ENCODE measurements at regions not wholly inside any gene's neighbourhood (a gene's known extent, or its start where the extent isn't known, plus 50 kb on each side); places are given as distances from the start of the nearest gene placed in this dataset.

DNA sequence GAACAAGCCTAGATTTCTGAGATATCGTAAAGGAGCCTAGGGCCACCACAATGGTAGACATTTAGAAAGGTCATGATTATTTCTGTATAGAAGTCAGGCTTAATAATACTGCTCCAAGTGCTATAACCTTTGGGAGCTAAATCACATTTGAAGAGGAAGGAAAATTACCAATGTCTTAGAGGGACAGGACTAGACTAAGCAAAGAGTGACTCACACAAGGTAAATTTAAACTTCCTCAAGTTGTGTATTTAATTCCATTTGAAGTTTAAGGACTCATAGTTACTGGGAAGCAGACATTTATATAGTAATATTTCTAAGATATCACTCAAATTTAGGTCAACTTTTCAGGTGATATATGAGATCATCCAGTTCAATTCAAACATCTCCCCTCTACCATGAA is 227.6 kb upstream of the MME start:
- Histone ChIP-seq H3K4me3 (ENCODE audit: control extremely low read depth in 1 of 5, extremely low read depth in 1 of 5, insufficient read depth in 1 of 5, low read depth in 2 of 5, low read length in 4 of 5) (no peak overlapping the region), H3K27me3 (replicated peaks in 1 of 4; ENCODE audit: control extremely low read depth in 1 of 4, control insufficient read depth in 3 of 4, insufficient read depth in 4 of 4, low read length in 3 of 4) (no peaks in the 10 kb centered on the region), H3K4me2 (replicated peaks; ENCODE audit: low read depth, low read length, poor library complexity, severe bottlenecking) (no peak overlapping the region), H3K9me3 (ENCODE audit: control extremely low read depth in 1 of 3, control insufficient read depth in 2 of 3, insufficient read depth in 1 of 3, low read length in 2 of 3) (no peaks in the 10 kb centered on the region), H3K27ac (ENCODE audit: low read length in 2 of 2) (no peak overlapping the region), H3K36me3 (replicated peaks in 1 of 2; ENCODE audit: control extremely low read depth in 1 of 2, control insufficient read depth in 1 of 2, extremely low read depth in 1 of 2, insufficient read depth in 2 of 2, low read length in 1 of 2) (no peaks in the 10 kb centered on the region), H3K79me2 (ENCODE audit: control insufficient read depth, insufficient read depth, low read length) (no peaks in the 10 kb centered on the region), H3K4me1 (ENCODE audit: control insufficient read depth in 2 of 2, insufficient read depth in 2 of 2, low read length in 2 of 2) (no peaks in the 10 kb centered on the region), H4K20me1 (ENCODE audit: control insufficient read depth, insufficient read depth, low read length, poor library complexity, severe bottlenecking) (no peaks in the 10 kb centered on the region), H2AFZ (ENCODE audit: insufficient read depth, low read depth, low read length, poor library complexity, severe bottlenecking) (no peak overlapping the region), H3K9ac (ENCODE audit: low read length) (no peak overlapping the region)
- no peaks in the 10 kb centered on the region for H3K4me1 Mint-ChIP-seq
- no peaks in the 10 kb centered on the region for H3K9me3 Mint-ChIP-seq (ENCODE audit: insufficient read depth)
- H3K4me3 Mint-ChIP-seq: no peak overlapping the region
- ChIA-PET CTCF (no interaction called here), POLR2A (no interaction called here)
- intact Hi-C loops (cut with micrococcal nuclease): no loop called here
- ATAC-seq (ENCODE audit: low read depth) (no peak), DNase-seq (no peak)
- no peaks in the 10 kb centered on the region for H3K27me3 Mint-ChIP-seq
- no peak overlapping the region for H3K27ac Mint-ChIP-seq
- WGBS (ENCODE audit: insufficient coverage): 100% methylated on average over 1 of the region's 1 CpG
- no peak for TF ChIP-seq EZH2 (IDR thresholded peaks at IDR 0.05; ENCODE audit: borderline replicate concordance, insufficient read depth, low read depth, low read length, poor library complexity, severe bottlenecking)
- TF ChIP-seq, protein P1, sequence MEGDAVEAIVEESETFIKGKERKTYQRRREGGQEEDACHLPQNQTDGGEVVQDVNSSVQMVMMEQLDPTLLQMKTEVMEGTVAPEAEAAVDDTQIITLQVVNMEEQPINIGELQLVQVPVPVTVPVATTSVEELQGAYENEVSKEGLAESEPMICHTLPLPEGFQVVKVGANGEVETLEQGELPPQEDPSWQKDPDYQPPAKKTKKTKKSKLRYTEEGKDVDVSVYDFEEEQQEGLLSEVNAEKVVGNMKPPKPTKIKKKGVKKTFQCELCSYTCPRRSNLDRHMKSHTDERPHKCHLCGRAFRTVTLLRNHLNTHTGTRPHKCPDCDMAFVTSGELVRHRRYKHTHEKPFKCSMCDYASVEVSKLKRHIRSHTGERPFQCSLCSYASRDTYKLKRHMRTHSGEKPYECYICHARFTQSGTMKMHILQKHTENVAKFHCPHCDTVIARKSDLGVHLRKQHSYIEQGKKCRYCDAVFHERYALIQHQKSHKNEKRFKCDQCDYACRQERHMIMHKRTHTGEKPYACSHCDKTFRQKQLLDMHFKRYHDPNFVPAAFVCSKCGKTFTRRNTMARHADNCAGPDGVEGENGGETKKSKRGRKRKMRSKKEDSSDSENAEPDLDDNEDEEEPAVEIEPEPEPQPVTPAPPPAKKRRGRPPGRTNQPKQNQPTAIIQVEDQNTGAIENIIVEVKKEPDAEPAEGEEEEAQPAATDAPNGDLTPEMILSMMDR (IDR thresholded peaks at IDR 0.05): no peak

DNA sequence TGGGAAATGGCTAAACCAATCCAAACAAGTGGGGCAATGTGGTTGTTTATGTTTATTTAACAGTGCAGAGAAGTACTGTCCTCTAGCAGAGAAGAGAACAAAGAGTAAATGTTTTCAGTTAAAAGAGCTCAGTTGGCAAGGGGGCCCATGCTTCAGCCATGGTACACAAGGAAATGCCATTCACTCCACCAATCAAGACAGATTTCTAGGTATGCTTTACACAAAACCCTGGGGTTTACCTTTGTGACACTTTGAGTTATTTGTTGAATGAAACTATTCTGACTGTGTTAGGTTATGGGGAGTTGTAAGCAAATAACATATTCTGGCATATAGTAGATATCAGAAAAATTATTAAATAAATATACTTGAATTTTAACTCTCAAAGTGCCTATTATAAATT is 228.5 kb upstream of the MME start:
- Histone ChIP-seq H4K20me1 (ENCODE audit: control insufficient read depth, insufficient read depth, low read length, poor library complexity, severe bottlenecking) (no peaks in the 10 kb centered on the region), H3K79me2 (ENCODE audit: control insufficient read depth, insufficient read depth, low read length) (no peaks in the 10 kb centered on the region), H2AFZ (ENCODE audit: insufficient read depth, low read depth, low read length, poor library complexity, severe bottlenecking) (no peak overlapping the region), H3K36me3 (replicated peaks in 1 of 2; ENCODE audit: control extremely low read depth in 1 of 2, control insufficient read depth in 1 of 2, extremely low read depth in 1 of 2, insufficient read depth in 2 of 2, low read length in 1 of 2) (no peaks in the 10 kb centered on the region), H3K9ac (ENCODE audit: low read length) (no peak overlapping the region), H3K4me1 (ENCODE audit: control insufficient read depth in 2 of 2, insufficient read depth in 2 of 2, low read length in 2 of 2) (no peaks in the 10 kb centered on the region), H3K4me2 (replicated peaks; ENCODE audit: low read depth, low read length, poor library complexity, severe bottlenecking) (no peak overlapping the region), H3K27me3 (replicated peaks in 1 of 4; ENCODE audit: control extremely low read depth in 1 of 4, control insufficient read depth in 3 of 4, insufficient read depth in 4 of 4, low read length in 3 of 4) (no peaks in the 10 kb centered on the region), H3K27ac (ENCODE audit: low read length in 2 of 2) (no peak overlapping the region), H3K4me3 (ENCODE audit: control extremely low read depth in 1 of 5, extremely low read depth in 1 of 5, insufficient read depth in 1 of 5, low read depth in 2 of 5, low read length in 4 of 5) (no peak overlapping the region), H3K9me3 (ENCODE audit: control extremely low read depth in 1 of 3, control insufficient read depth in 2 of 3, insufficient read depth in 1 of 3, low read length in 2 of 3) (no peaks in the 10 kb centered on the region)
- DNase-seq (no peak), ATAC-seq (ENCODE audit: low read depth) (no peak)
- H3K27ac Mint-ChIP-seq: no peak overlapping the region
- H3K9me3 Mint-ChIP-seq (ENCODE audit: insufficient read depth): no peaks in the 10 kb centered on the region
- CTCF ChIA-PET: no interaction called here
- no peaks in the 10 kb centered on the region for H3K27me3 Mint-ChIP-seq
- intact Hi-C loops (cut with micrococcal nuclease): no loop called here
- POLR2A ChIA-PET: no interaction called here
- H3K4me1 Mint-ChIP-seq: no peaks in the 10 kb centered on the region
- no peak overlapping the region for H3K4me3 Mint-ChIP-seq
- TF ChIP-seq, protein P1 (IDR thresholded peaks at IDR 0.05): no peak
- no peak for TF ChIP-seq EZH2 (IDR thresholded peaks at IDR 0.05; ENCODE audit: borderline replicate concordance, insufficient read depth, low read depth, low read length, poor library complexity, severe bottlenecking)

All from B cell (primary cell).